Lung (tissue), 11 donors: ENCODE measurements at regions not wholly inside any gene's neighbourhood (a gene's known extent, or its start where the extent isn't known, plus 50 kb on each side); places are given as distances from the start of the nearest gene placed in this dataset.

Experiments
- ATAC-seq: fragments of 200-7000 bp; cut with Tn5 transposase; one replicate; pipeline ENCODE4 v1.9.1; 2020; ENCODE audit warnings: moderate number of reproducible peaks; ENCODE audit not compliant: insufficient read depth, low FRiP score
- DNase-seq, 3 donors: peaks; one replicate each; pipeline ENCODE4 v3.0.0-alpha.2; 2013 to 2017
- H3K27ac ChIP-seq, 2 donors: one replicate each; pipeline ENCODE4 v1.5.1; 2013; ENCODE audit warnings: mild to moderate bottlenecking in 2 of 2, moderate library complexity in 2 of 2, control low read depth in 1 of 2, inconsistent platforms in 1 of 2, low read depth in 1 of 2, low read length in 1 of 2
- H3K27me3 ChIP-seq, 3 donors: one replicate each; pipeline ENCODE4 v1.5.1; 2013; ENCODE audit warnings: low read length in 2 of 3; ENCODE audit not compliant: control insufficient read depth in 3 of 3, insufficient read depth in 3 of 3
- H3K36me3 ChIP-seq, 4 donors: one replicate each; pipeline ENCODE4 v1.5.1; 2013; ENCODE audit warnings: low read length in 4 of 4, mild to moderate bottlenecking in 1 of 4, moderate library complexity in 1 of 4; ENCODE audit not compliant: control insufficient read depth in 4 of 4, insufficient read depth in 4 of 4
- H3K4me1 ChIP-seq, 5 donors: one replicate each; pipeline ENCODE4 v1.5.1; 2013; ENCODE audit warnings: low read length in 5 of 5, mild to moderate bottlenecking in 2 of 5, moderate library complexity in 1 of 5; ENCODE audit not compliant: control insufficient read depth in 5 of 5, insufficient read depth in 5 of 5
- H3K4me3 ChIP-seq: one replicate; pipeline ENCODE4 v1.5.1; 2013; ENCODE audit warnings: mild to moderate bottlenecking, control low read depth, moderate library complexity
- H3K9ac ChIP-seq, 2 donors: one replicate each; pipeline ENCODE4 v1.5.1; 2013; ENCODE audit warnings: low read length in 2 of 2, control low read depth in 1 of 2; ENCODE audit not compliant: insufficient read depth in 1 of 2
- H3K9me3 ChIP-seq, 4 donors: one replicate each; pipeline ENCODE4 v1.5.1; 2013; ENCODE audit warnings: low read length in 3 of 4, mild to moderate bottlenecking in 1 of 4, moderate library complexity in 1 of 4; ENCODE audit not compliant: control insufficient read depth in 4 of 4, insufficient read depth in 3 of 4
- CTCF ChIP-seq: IDR thresholded peaks from 2 replicates; pipeline ENCODE4 v1.5.1; 2012; ENCODE audit warnings: mild to moderate bottlenecking; ENCODE audit errors: control extremely low read depth, extremely low read depth
- WGBS, 2 donors: extraction: QIAGEN DNeasy Blood & Tissue Kit; methylation state at CpG; one replicate each; pipeline ENCODE4 v1.1.7; 2013; 5-methylcytosine and 5-hydroxymethylcytosine counted together
- donor health status: control.
- donor health status: control.
- donor health status: Bipolar disorder and iron deficiency.
- donor health status: healthy.
- donor health status: DM: yes; HTN: yes; CAD: no.

GRCh38 chr1:101683136-101683535 is 313.6 kb downstream of the OLFM3 start:
- H3K4me3 ChIP-seq, result no peak overlapping the region
- DNase-seq, result no peak
- ATAC-seq, result no peak

GRCh38 chr1:101683561-101683960 is 313.2 kb downstream of the OLFM3 start:
- no peak for DNase-seq
- no peak for TF ChIP-seq CTCF

More at GRCh38 chr1:101683136-101683535, 313.6 kb downstream of the OLFM3 start:
- WGBS, 2 donors, result 93 to 95% methylated on average over 2 of the region's 2 CpGs
- peaks cover 0 to 5% (median 0%) of the 10 kb centered on the region in 5 donors for H3K4me1 ChIP-seq
- TF ChIP-seq CTCF, result no peak
- H3K9ac ChIP-seq, result no peak overlapping the region
- no peak overlapping the region for H3K27ac ChIP-seq
- H3K27me3 ChIP-seq, result no peaks in the 10 kb centered on the region
- no peaks in the 10 kb centered on the region for H3K9me3 ChIP-seq
- no peaks in the 10 kb centered on the region for H3K36me3 ChIP-seq

GRCh38 chr1:101697072-101697471 is 299.7 kb downstream of the OLFM3 start:
- no peaks in the 10 kb centered on the region for H3K9me3 ChIP-seq
- 4 to 22% methylated on average over 1 of the region's 1 CpG for WGBS, 2 donors
- H3K27ac ChIP-seq, result no peak overlapping the region
- no peak overlapping the region for H3K4me3 ChIP-seq
- no peaks in the 10 kb centered on the region for H3K4me1 ChIP-seq
- H3K36me3 ChIP-seq, result no peaks in the 10 kb centered on the region
- TF ChIP-seq CTCF, result no peak
- peak in 2 of 3 donors; percentile 57 to 73 for DNase-seq
- no peaks in the 10 kb centered on the region for H3K27me3 ChIP-seq
- ATAC-seq, result no peak
- peak overlapping the region in 1 of 2 donors; percentile 53 for H3K9ac ChIP-seq

More at GRCh38 chr1:101683561-101683960, 313.2 kb downstream of the OLFM3 start:
- H3K27ac ChIP-seq, result no peak overlapping the region
- 64 to 77% methylated on average over 3 of the region's 3 CpGs for WGBS, 2 donors
- H3K4me3 ChIP-seq, result no peak overlapping the region
- H3K9me3 ChIP-seq, result no peaks in the 10 kb centered on the region
- no peak for ATAC-seq
- H3K36me3 ChIP-seq, result no peaks in the 10 kb centered on the region
- peaks cover 0 to 8% (median 0%) of the 10 kb centered on the region in 5 donors for H3K4me1 ChIP-seq
- no peak overlapping the region for H3K9ac ChIP-seq
- H3K27me3 ChIP-seq, result no peaks in the 10 kb centered on the region

GRCh38 chr1:101698681-101699080 is 298.0 kb downstream of the OLFM3 start:
- DNase-seq (no peak), ATAC-seq (no peak)
- no peak for TF ChIP-seq CTCF
- H3K27ac ChIP-seq, result no peak overlapping the region
- H3K4me1 ChIP-seq, result no peaks in the 10 kb centered on the region
- no peaks in the 10 kb centered on the region for H3K27me3 ChIP-seq
- H3K36me3 ChIP-seq, result no peaks in the 10 kb centered on the region
- no peak overlapping the region for H3K4me3 ChIP-seq
- no peaks in the 10 kb centered on the region for H3K9me3 ChIP-seq
- H3K9ac ChIP-seq, result no peak overlapping the region
- WGBS, 2 donors, result 86 to 92% methylated on average over 1 of the region's 1 CpG
